Hindlimb muscle (tissue), 1 donor: ENCODE measurements at regions not wholly inside any gene's neighbourhood (a gene's known extent, or its start where the extent isn't known, plus 50 kb on each side); places are given as distances from the start of the nearest gene placed in this dataset.

Experiments used
- DNase-seq: peaks from one replicate; pipeline ENCODE4 v3.0.0-alpha.2; 2013

DNA sequence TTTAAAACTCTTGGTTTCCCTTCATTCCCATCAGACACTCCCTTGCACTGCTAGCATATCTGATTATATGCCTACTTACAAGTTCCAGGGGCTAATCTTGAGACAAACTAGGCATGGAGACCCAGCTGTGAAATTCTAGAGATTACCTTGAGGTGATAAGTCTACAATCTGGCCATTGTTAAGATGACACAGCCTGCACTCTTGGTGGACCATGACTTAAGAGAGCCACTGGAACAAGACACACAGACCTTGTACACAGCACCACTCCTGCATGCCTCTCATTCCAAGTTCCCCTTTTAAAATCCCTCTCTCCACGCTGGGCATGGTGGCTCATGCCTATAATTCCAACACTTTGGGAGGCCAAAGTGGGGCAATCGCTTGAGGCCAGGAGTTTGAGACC is 387.2 kb upstream of the DCC start:
- DNase-seq, result no peak

DNA sequence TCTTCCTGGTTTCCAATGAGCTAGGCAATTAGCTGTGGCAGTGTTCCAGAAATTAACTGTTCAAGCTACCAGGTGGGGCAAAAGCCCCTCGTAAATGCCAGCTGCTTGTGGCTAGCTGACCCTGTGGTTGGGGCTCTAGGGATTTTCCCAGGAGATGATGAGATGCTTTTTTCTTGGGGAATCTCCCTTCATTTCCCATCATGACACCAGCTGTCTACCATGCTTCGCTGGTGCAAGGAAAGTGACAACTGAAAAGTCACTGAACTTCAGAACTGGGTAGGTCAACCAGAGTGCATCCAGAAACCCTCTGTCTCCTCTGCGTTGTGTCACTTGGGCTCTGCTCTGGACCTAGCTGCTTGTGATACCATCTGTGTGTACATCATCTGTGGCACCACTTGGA is 386.5 kb upstream of the DCC start:
- no peak for DNase-seq

DNA sequence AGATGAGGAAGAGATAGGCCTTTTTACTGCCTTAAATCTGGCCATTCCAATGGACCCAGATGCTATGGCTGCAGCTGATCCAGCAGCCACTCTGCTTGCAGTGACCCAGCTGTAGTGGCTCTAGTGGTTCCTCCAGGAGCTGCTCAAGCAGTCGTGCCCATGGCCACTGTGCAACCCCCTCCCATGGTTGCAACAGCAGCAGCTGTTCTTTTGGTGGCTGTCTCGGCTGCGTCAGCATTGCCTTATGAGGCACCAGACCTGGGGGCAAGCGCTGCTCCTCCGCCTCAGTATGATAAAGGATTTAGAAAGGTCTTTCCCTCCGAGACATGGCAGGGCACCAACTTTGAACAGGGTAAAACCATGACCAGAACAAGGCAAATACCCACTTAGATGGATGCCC is 384.9 kb upstream of the DCC start:
- no peak for DNase-seq

DNA sequence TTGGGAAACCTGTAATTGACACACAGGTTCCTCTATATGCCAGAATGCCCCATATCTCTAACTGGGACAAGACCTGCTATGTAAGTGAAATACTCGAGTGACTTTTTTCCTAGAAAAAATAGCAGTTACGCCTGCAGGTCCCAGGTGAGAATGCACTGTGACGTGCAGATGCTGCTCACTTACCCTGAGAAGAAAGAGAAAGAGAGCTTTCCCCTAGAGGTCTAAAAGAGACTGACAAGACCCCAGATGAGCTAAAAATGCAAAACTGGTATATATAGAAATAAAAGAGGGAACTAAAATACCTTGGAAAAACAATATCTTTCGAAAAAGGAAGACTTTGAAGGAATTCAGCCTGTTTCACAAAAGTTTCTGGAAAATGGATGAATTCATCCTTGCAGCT is 383.0 kb upstream of the DCC start:
- no peak for DNase-seq

DNA sequence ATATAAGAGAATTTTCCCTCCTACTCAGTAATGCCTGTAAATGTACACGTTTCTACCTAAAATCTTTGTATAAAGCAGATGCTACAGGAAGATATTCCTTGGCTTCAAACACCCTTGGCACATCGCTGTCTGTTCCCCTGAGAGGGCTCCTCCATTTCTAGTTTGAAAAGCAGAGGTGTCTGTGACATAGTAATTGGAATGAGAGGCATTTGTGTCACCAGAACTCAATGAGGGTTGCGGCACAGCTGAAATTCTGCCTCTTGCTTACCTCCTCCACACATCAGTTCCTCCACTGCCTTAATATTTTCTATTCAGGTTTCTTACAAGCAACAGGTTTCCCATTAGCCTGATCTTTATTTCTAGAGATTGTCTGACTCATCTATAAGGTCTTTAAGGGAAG is 359.9 kb upstream of the DCC start:
- no peak for DNase-seq

DNA sequence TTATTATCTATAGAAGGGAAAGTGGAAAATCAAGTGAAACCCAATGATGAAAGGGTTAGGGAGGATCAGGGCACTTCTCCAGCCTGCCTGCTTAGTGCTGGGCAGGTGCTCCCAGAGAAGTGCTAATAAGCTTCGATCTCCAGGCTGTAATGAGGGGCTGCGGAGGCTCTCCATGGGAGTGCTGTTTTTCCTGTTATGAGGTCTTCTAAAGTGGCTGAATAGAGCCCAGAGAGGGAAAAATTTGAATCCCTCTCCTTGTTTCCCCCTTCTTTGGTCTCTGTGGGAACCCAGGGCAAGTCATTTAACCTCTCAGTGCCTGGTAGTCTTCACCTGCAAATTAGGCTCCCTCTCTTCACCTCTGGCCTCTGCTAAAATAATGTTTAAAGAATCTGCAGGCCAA is 351.7 kb upstream of the DCC start:
- DNase-seq, result no peak

DNA sequence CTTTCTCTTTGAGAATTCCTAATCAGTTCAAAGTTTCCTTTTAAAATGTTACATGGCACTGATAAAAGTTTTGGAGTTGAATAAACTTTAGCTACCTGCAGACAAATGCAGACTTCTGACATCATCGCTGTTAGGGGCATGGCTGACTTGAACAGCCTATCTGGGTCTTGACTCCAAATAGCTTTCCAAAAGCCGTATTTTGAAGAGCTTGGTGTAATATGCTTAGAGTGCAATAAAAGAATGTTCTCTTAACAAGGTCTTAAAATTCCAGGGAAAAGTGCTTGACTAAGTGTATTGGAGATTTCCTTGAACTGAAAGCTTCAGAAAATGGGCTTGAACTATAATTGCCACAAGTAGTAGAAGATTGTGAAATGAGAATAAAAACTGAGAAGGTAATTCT is 342.9 kb upstream of the DCC start:
- no peak for DNase-seq

DNA sequence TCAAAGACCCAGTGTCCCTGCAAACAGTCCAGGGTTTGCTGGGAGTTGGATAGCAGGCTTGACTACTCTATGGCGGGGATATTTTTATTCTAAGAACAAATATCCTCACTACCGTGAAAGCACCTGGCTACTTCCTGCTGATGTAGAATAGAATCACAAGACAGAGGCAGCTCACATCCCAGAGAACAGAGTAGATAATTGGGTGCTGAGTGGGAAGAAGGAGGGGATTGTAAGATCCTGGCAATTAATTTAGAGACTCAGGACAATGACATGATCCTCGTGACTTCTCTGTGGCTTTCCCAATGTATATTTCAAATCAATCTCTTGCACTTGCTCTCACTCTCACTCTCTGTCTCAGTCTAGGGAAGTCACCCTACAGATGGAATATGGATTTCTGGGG is 341.9 kb upstream of the DCC start:
- no peak for DNase-seq

DNA sequence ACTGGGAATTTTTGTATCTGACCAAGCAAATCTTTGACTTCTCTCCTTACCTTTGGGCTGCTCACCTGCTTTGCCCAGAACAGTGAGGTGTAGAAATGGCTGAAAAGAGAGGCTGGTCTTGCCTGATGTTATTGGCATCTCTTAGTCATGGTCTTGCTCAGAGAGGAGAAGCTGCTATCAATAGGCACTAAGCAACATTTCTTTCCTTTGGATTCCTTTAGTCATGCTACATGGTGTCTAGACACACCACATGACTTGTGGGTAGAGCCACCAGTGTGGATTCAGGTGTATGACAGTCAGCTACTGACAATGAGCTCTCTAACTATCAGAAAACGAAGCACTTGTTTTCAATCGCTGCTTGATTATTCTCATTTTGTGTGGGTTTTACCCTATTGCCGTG is 341.3 kb upstream of the DCC start:
- DNase-seq, result no peak

DNA sequence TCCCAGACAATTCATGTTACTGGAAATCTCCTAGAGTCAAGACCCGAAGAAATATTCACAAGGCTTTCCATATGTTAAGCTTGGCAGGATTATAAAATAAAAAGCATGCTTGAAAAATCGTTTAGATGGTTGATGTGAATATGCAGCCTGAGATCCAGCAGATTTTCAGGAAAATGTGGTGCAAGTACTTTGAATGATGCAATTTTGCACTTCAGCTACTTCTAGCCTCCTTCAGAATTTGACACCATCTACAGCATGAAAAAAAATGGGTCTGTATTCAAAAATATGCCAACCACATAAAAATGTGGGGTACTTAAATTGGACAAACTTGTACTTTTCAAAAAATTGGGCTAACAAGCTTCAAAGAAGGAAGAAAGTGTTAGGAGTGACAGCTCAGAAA is 340.6 kb upstream of the DCC start:
- no peak for DNase-seq

DNA sequence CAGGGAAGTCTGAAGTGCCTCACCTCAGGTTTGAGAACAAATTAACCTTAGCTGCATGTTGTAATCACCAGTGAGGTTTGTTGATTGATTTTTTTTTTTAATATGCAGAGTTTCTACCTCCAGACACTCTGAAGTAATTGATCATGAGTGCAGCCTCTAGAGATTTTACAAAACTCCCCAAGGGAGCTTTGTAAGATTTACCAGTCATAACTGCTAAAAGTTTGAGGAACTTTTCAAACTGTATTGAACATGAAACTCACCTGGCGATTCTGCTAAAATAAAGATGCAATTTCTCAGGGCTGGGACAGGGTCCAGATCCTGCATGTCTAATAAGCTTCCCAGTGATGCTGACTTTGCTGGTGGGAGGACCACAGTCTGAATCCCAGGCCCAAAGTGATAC is 339.6 kb upstream of the DCC start:
- no peak for DNase-seq

DNA sequence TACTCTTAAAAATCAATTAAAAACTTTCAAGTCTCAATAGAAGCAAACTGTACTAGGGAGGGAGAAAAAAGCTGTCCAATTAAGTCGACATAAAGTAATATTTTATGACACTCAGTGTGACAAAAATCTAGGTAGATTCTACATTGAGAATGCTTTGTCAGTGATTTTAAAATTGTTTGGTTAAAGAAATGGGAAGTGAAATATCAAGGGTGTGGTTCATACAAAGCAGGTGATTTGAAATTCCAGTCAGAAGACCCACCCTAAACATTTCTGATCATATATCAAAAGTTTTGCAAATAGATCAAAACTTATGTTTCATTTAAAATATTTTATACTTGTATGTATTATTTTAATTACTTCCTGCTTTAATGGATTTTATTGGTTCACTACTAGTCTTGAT is 338.9 kb upstream of the DCC start:
- DNase-seq, result no peak

DNA sequence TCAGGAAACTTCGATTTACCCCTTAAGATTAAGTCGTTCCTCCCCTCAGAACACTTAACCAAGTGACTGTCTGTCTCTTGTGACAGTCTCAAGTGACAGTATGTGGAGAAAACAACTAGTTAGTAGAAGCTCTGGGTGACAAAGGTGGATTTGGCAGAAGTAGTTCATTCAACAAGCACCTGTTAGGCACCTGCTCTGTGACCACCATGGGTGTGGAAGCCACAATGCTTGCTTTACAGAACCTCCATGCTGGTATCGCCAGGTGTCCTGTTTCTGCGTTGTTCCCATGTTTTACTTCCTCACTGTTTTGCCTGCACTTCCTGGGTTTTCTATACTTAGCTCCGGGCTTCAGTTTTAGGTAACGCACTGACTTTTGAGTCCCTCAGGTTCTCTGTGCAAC is 337.4 kb upstream of the DCC start:
- no peak for DNase-seq

DNA sequence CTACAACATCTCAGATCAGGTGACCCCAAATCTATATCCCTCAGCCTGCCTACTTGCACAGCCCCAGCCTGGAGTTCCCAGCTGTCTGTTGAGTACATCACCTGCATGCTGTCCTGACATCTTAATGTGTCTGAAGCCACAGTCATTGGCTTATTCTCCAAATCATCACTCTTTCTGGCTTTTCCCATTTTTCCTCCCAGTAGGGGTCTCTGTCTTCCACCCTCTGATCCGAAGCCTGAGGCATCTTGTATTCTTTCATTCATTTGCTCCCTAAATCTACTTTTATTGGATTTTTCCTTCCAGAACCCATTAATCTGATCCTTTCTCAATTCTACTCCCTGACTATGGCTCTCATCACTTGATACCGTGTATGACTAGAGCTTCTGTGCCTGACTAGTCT is 332.9 kb upstream of the DCC start:
- no peak for DNase-seq

DNA sequence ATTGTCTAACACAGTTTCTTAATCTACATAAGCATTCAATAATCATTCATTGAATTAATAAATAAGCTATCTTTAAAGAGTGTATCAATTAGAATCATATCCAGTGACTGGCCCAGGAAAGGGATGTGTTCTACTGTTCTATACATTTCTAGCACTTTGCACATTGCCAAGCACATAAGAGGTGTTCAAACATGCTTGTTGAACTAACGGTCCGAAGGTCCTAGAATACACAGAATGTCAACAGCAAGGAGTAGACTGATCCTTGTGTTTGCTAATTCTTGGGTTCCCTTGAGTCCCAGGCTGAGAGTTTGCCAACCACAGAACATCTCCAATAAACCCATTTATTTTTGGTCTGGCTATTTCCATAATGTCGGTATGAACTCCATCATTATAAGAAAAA is 331.7 kb upstream of the DCC start:
- no peak for DNase-seq

DNA sequence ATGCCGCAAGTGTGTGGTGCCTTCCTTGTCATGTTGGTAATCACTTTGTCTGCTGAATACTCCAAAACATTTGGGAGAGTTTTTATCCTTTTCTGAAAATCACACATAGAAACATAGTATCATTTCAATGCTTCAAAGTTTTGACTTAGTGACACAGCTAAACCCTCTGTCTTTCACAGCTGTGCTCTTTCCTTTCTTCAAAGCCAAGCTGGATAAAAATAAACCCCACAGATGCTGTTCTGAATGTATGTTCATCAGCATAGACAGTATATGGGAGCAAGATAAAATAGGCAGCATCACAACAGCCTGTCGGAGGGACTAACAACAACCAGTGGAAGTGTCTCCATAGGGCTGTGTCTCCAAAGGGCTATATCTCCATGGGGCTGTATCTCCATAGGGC is 331.3 kb upstream of the DCC start:
- DNase-seq, result no peak

DNA sequence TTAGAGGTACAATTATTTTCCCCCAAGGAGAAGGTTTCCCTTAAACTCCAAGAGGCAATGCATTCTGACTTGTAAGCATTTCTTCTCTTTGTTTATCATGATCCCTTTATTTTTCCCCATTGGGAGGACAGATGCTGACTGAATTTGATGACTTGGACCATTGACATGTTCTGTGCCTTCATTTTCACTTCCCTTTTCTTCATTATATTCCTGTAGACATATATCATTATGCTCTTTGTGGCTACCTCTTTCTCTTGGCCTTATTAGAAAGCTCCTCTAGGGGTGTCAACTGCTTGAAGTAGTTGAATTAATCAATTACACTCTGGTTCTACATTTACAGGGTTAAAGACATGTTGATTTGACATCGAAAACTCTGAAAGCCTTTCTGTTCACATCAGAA is 330.0 kb upstream of the DCC start:
- DNase-seq, result no peak

DNA sequence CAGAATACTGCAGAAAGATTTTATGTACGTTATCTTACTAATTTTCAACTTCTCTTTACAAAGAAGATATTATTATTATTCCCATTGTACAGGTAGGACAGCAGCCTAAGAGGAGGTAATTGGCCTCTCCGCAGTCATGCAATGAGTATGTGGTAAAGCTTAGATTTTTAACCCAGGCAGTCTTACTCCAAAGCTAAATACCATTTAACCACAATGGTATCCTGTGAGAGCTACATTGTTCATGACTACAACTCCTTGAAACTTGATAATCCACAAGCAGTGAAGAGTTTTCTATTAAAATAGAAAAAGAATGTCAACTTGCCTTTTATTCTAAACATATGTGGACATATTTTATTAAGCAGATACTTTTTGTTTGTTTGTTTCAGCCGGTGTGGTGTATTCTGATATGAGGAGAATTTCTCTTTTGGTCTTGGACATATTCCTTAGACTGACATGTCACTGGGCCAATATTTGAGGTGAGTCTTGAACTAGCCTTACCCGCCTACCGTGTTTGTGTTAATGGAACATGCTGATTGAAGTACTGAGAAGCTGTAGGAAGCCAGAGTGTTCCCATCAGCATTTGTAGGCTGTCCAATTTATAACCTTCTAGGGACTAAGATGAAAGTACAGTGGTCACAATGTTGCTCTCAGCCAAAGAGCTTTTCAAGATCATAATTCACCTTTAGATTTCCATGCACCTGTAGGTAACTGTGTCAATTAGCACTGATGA is 293.9 kb upstream of the DCC start:
- no peak for DNase-seq

DNA sequence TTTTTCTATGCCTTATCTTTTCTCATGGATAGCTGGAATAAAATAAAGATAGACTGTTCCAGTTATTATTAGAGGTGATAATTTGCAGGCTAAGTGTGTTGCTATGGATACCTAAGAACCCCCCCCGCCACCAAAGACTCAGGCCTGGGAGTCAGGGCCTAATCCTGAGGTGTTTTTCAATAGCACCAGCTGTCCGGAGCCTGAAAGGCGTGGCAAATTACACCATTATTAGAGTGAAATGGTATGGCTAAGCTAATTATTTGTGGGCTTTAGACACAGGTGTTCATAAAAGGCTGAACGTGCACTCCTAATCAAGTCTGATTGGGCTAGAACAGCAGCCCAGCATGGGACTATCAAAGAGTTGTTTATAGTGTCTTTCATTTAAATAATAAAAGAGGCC is 293.2 kb upstream of the DCC start:
- DNase-seq, result no peak

DNA sequence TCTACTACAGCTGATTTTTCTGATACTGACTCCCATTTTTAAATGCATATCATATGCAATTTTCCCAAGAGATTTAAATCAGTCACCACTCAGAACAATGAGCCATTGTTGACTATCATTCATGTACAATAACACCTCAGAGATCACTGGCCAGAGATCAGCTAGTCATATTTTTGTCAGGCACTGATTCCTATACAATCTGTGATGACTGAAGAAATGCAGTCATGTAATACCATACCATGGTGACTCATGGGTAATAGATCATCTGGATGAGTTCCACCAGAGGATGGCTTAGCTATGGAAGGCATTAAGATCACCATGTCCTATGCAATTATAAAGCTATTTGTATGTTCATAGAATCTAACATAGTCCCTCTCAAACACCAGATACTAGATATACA is 285.7 kb upstream of the DCC start:
- no peak for DNase-seq

DNA sequence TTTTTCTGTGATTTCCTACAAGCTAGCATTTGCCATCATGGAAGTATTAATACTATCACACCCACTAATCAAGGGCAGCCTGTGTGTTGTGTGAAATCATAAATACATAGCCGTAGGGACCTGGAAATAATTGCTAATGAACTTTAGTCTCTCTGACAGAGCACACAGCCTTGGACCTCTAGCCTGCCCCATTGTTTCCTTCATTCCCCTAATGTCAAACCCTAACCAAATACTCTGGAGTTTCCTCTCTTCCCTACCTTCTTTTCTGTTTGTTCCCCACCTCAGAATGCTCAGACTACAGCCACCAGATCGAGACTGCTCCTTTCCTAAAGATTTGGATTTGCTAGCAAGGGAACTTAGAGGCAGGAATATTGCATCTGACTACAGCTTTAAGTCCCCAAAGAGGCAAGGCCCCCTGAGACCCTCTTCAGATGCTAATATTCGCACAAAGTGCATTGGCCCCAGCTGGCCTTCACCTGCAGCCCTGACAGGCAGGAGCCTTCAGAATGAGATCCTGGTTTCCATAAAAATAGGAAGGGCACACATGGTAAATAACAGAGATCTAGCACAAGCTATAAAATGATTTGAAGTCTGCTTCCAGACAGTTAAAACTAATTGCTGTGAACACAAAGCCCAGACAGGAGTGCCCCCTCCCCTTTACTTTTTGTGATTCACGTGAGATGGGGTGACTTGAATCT is 279.2 kb upstream of the DCC start:
- DNase-seq, result no peak

DNA sequence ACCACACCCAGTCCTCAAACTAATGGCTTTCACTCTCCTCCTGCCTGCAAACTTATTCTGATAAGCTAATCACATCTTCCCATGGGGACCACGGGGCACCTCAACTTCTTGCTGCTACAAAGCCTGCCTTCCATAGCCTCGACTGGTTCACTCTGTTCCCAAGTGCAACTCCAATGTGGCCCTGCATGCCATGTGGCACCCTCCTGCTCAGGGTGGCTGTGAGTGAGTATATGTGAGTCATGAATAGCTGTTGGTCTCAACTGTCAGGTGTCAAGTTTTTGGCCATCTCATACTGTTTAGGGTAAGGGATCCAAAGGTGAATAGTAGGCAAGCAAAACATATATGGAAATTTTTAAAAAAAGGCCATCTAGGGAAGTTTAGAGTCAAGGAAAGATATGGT is 276.1 kb upstream of the DCC start:
- DNase-seq, result no peak

DNA sequence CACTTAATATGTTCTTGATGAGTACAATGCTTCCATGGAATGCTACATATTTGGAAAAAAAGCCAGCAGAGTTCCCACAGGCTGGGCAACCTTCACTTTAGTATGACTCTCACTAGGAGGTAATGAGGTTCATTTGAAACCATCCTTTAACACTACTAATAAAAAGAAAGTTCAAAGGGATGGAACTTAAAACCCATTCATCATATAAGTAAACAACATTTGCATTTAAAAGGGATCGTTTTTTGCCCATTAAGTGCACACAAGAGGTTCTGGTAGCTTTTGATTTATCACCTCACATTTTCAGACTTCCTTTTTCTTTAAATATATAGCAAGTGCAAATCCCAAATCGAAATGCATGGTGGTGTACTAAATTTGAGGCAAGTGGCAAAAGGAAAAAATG is 270.8 kb upstream of the DCC start:
- DNase-seq, result no peak

DNA sequence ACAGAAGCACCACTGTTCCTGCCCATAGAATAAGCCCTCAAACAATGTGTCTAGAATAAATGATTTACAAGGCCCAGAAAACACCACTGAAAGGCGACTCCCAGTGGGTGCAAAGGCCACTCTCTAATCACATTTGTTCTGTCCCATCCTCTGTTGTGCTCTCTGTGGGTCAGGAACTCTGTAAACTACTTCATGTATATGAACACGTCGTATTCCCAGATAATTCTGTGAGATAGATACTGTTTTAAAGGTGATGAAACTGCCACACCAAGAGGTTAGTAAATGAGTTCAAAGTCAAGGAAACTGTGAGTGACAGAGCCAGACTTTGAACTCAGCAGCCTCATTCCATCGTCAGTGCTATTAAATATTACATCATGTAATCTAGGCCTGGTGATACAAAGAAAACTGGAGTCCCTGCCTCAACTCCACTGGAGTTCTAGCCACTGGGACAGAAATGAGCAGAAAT is 269.7 kb upstream of the DCC start:
- no peak for DNase-seq
